Natural killer cell (primary cell): ENCODE measurements at regions not wholly inside any gene's neighbourhood (a gene's known extent, or its start where the extent isn't known, plus 50 kb on each side); places are given as distances from the start of the nearest gene placed in this dataset.

Experiments used
- ATAC-seq, 3 donors: fragments of 150-1000 bp in 2 of 3; fragments of 200-7000 bp in 1 of 3; cut with Tn5 transposase; 1 replicate in 1 of 3; 2 replicates in 2 of 3; pipeline ENCODE4 v1.10.0; 2021; ENCODE audit warnings: mild to moderate bottlenecking in 2 of 3, moderate library complexity in 2 of 3
- DNase-seq, 2 donors: peaks; one replicate each; pipeline versions ENCODE4 v3.0.0 to v3.0.0-alpha.2; 2013 to 2021; ENCODE audit warnings: mixed read lengths in 1 of 2
- H3K27ac ChIP-seq: one replicate; pipeline ENCODE4 v1.5.1; 2013; ENCODE audit warnings: mild to moderate bottlenecking, low read length
- H3K27me3 ChIP-seq: one replicate; pipeline ENCODE4 v1.6.1; 2013; ENCODE audit warnings: low read length; ENCODE audit not compliant: control insufficient read depth, insufficient read depth
- H3K36me3 ChIP-seq: one replicate; pipeline ENCODE4 v1.6.1; 2013; ENCODE audit warnings: low read length; ENCODE audit not compliant: control insufficient read depth, insufficient read depth
- H3K4me1 ChIP-seq: one replicate; pipeline ENCODE4 v1.6.1; 2013; ENCODE audit warnings: low read length; ENCODE audit not compliant: control insufficient read depth, insufficient read depth
- H3K4me3 ChIP-seq: one replicate; pipeline ENCODE4 v1.5.1; 2013; ENCODE audit warnings: low read length
- H3K9me3 ChIP-seq: one replicate; pipeline ENCODE4 v1.6.1; 2013; ENCODE audit warnings: low read length; ENCODE audit not compliant: control insufficient read depth, insufficient read depth
- H3K27ac Mint-ChIP-seq, 2 donors: one replicate each; pipeline ENCODE4 v1.8.0; 2022; ENCODE audit warnings: mild to moderate bottlenecking in 2 of 2, mixed read lengths in 2 of 2, moderate library complexity in 1 of 2
- H3K27me3 Mint-ChIP-seq, 2 donors: one replicate each; pipeline ENCODE4 v1.8.0; 2022; ENCODE audit warnings: low read depth in 2 of 2, mixed read lengths in 2 of 2
- H3K36me3 Mint-ChIP-seq: one replicate; pipeline ENCODE4 v1.8.0; 2022; ENCODE audit warnings: mixed read lengths
- H3K4me1 Mint-ChIP-seq, 2 donors: one replicate each; pipeline ENCODE4 v1.8.0; 2022; ENCODE audit warnings: mixed read lengths in 2 of 2
- H3K4me3 Mint-ChIP-seq: one replicate; pipeline ENCODE4 v1.8.0; 2022; ENCODE audit warnings: mild to moderate bottlenecking, moderate library complexity, mixed read lengths
- H3K9me3 Mint-ChIP-seq, 2 donors: one replicate each; pipeline ENCODE4 v1.8.0; 2022; ENCODE audit warnings: mixed read lengths in 2 of 2
- CTCF ChIP-seq: fragments of 200-600 bp; IDR thresholded peaks from one replicate; pipeline ENCODE4 v1.8.0; 2022; ENCODE audit warnings: antibody characterized with exemption
- WGBS: methylation state at CpG from one replicate; pipeline ENCODE4 v1.1.7; 2013; ENCODE audit warnings: missing lambda C conversion rate; ENCODE audit not compliant: insufficient coverage; 5-methylcytosine and 5-hydroxymethylcytosine counted together
- intact Hi-C: fragments of 100-400 bp; cut with micrococcal nuclease; formaldehyde crosslinking; loops from one replicate; pipeline ENCODE4 v1.14.2; 2022

GRCh38 chr17:53548252-53548651, 274.5 kb upstream of the KIF2B start:
- DNase-seq (no peak), ATAC-seq (no peak)
- no peaks in the 10 kb centered on the region for H3K27me3 ChIP-seq
- Mint-ChIP-seq H3K4me3 (no peak overlapping the region), H3K4me1 (no peaks in the 10 kb centered on the region), H3K27ac (no peak overlapping the region), H3K36me3 (peaks cover 7% of the 10 kb centered on the region), H3K9me3 (peaks cover 8 to 9% of the 10 kb centered on the region in 2 donors), H3K27me3 (no peaks in the 10 kb centered on the region)
- 100% methylated on average over 2 of the region's 4 CpGs for WGBS
- H3K4me1 ChIP-seq, result no peaks in the 10 kb centered on the region
- no peaks in the 10 kb centered on the region for H3K36me3 ChIP-seq
- TF ChIP-seq CTCF, result no peak
- intact Hi-C loops, result no loop called here
- H3K9me3 ChIP-seq, result no peaks in the 10 kb centered on the region
- H3K27ac ChIP-seq, result no peak overlapping the region
- H3K4me3 ChIP-seq, result no peak overlapping the region

GRCh38 chr17:53543472-53543871, 279.3 kb upstream of the KIF2B start:
- H3K27me3 ChIP-seq, result no peaks in the 10 kb centered on the region
- TF ChIP-seq CTCF, result no peak
- intact Hi-C loops, result no loop called here
- peaks cover 13 to 16% of the 10 kb centered on the region in 2 donors for H3K9me3 Mint-ChIP-seq
- H3K9me3 ChIP-seq, result no peaks in the 10 kb centered on the region
- no peaks in the 10 kb centered on the region for H3K36me3 ChIP-seq
- H3K27ac ChIP-seq, result no peak overlapping the region
- H3K36me3 Mint-ChIP-seq, result peaks cover 7% of the 10 kb centered on the region
- H3K4me1 ChIP-seq, result no peaks in the 10 kb centered on the region
- no CpG with 5 or more reads among the region's 4 CpGs for WGBS
- ATAC-seq (no peak), DNase-seq (no peak)
- no peaks in the 10 kb centered on the region for H3K27me3 Mint-ChIP-seq
- no peak overlapping the region for H3K4me3 Mint-ChIP-seq
- H3K4me3 ChIP-seq, result no peak overlapping the region
- H3K27ac Mint-ChIP-seq, result no peak overlapping the region
- no peaks in the 10 kb centered on the region for H3K4me1 Mint-ChIP-seq

- WGBS, result no CpG with 5 or more reads among the region's 2 CpGs
- peaks cover 10 to 21% of the 10 kb centered on the region in 2 donors for H3K9me3 Mint-ChIP-seq
Observed at GRCh38 chr17:53538129-53538617, 284.6 kb upstream of the KIF2B start.

More at GRCh38 chr17:53538129-53538617, 284.6 kb upstream of the KIF2B start:
- H3K4me1 ChIP-seq, result no peaks in the 10 kb centered on the region
- no peaks in the 10 kb centered on the region for H3K27me3 Mint-ChIP-seq
- ATAC-seq (no peak), DNase-seq (no peak)
- H3K9me3 ChIP-seq, result no peaks in the 10 kb centered on the region
- no peak overlapping the region for H3K27ac ChIP-seq
- no peak for TF ChIP-seq CTCF
- H3K36me3 ChIP-seq, result no peaks in the 10 kb centered on the region
- no peaks in the 10 kb centered on the region for H3K4me1 Mint-ChIP-seq
- no peak overlapping the region for H3K4me3 ChIP-seq
- no peaks in the 10 kb centered on the region for H3K36me3 Mint-ChIP-seq
- no peaks in the 10 kb centered on the region for H3K27me3 ChIP-seq
- H3K27ac Mint-ChIP-seq, result no peak overlapping the region
- no peak overlapping the region for H3K4me3 Mint-ChIP-seq
- intact Hi-C loops, result no loop called here
